Posterior vena cava (tissue), 2 donors: ENCODE measurements at regions not wholly inside any gene's neighbourhood (a gene's known extent, or its start where the extent isn't known, plus 50 kb on each side); places are given as distances from the start of the nearest gene placed in this dataset.

Source experiments
- DNase-seq: peaks from one replicate; pipeline ENCODE4 v3.0.0-alpha.2; 2020; ENCODE audit warnings: low spot score
- intact Hi-C, 2 donors: fragments of 100-400 bp; cut with DNase I; formaldehyde crosslinking; loops; one replicate each; pipeline versions ENCODE4 v1.14.1 to v1.14.2; 2022 to 2023
- donor health status: DM: yes; HTN: yes; CAD: no.
- donor health status: DM: yes; HTN: yes; CAD: no.

DNA sequence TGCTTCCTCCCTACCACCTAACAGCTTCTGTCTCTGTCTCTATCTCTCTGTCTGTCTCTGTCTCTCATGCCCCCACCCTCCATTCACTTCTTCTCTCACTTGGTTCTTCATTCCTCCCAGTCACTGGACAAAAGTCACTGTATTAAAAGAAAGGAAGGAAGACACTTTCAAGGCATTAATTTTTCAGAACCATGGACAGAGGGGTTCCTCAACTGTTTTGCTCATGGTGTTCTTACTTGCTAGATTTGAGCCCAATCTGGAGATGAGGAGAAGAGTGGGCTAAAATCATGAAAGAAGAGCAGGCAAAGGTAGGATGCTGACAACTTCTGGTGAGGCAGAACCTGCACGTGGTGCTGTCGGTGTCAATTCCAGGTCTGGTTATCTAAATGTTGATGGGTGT lies 116.7 kb upstream of the LARGE1 start:
- intact Hi-C loops = no loop called here
- DNase-seq = no peak

DNA sequence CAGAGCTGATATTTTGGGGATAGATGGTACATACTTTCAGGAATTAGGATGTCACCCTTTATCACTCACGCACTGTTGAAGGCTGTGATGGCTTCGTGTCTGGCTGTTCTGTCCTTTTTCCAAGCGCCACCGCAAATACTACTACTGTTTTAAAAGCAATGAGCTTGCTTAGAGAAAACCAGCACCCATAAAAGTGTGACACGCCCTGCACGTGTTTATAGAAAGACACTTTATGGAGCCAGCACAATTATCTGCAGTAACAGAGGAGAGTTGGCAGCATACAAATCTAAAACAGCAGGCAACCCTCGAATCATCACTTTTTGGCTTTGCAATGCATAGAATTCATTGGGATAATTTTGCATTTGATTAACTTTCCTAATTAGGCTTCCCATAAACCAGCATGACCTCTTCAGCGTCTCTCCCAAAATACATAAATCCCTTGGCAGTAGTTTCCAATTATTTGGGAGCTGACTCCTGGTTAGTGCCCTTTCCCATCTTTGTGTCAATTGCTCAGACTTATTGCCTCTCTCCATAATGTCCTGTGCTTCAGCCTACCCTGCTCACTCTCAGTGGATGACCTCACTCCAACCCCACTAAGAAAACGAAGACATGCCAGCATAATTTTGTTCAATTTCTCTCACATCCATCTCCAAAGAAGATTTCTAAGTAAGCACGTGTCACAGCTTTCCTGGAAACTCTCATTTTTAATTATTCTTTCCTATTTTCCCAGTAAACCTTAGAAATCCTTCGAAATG lies 118.7 kb upstream of the LARGE1 start:
- intact Hi-C loops = no loop called here
- no peak for DNase-seq

DNA sequence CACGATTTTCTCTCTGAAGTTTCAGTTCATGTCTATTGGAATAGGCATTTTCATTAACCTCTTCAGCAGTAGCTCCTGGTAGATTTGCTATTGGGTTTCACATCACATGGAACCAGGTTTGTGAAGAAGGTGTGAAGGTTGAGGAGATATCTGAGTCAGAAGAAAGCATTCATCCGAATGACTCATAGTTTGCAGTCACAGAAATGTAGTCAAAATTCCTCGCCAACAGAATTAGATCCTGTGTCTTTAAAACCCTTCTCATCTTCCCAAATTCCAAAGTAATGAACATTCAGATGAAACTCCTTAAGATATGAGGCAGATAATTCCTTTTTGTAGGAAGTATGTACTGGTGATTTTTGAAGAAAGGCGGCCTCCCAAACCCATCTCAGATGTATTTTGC lies 125.0 kb upstream of the LARGE1 start:
- intact Hi-C loops = loop anchor here in 1 of 2 donors (5.0 kb wide), 1 partner anchor 1017 kb away; no protein-coding TSS in a partner anchor
- no peak for DNase-seq

DNA sequence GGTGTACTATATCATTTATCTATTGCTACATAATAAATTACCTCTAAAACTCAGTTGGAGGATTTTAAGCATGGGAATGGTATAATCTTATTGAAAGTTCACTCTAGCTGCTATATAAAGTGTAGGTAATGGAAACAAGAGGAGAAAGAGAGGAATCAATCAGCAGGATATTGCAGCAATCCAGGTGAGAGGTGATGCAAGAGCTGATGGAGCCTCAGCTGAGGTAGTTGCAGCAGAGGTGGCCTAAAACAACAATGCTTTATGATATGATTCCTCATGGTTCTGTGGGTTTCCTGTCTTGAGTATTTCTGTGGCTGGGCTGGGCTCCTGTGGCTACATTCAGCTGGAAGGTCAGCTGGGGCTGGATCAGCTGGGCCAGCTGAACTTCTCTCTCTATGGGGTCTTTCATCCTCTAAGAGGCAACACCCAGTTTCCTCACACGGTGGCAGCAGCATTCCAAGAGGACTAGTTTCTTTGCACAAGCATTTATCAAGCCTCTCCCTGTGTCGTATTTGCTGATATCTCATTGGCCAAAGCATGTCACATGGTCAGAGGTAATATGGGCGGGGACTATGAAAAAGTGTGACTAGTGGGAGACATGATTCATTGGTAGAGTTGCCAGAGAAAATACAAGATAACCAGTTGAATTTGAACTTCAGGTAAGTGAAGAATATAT lies 135.4 kb upstream of the LARGE1 start:
- intact Hi-C loops = no loop called here
- DNase-seq = no peak

DNA sequence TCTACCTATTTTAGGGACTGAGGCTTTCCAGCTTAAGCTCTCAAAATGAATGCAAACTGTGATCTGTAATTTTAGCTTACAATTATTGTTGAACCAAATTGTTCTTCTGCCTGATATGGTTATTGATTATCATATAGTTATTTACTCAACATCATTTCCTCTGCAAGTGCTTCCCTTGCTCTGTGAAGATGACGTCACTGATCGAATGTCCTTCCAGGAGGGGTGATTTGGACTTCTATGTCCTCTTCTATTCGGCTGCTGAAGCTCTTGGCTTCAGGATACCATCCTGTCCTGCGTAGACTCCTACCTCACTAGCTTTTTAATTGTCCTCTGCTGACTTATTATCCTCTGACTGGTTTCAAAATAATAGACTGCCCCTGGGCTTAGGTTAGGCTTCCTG lies 137.4 kb upstream of the LARGE1 start:
- intact Hi-C loops = no loop called here
- no peak for DNase-seq

DNA sequence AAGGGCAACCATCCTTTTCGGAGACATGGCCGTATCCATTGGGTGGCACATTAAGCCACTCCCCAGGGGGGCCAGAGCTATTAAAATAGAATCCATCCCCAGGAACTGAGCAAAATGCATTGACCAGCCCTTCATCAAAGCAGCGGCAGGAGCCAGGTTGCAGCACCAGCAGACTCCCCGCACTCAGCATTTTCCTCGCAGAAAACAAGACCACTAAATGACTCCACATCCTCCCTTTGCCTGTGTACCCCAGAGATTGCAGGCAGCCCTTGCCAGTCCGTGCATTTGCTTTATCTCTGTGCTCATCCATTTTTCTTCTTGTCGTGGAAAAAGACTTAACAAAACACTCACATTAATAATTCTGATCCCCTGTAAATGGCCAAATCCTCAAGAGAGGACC lies 144.4 kb upstream of the LARGE1 start:
- intact Hi-C loops = no loop called here
- DNase-seq = no peak

DNA sequence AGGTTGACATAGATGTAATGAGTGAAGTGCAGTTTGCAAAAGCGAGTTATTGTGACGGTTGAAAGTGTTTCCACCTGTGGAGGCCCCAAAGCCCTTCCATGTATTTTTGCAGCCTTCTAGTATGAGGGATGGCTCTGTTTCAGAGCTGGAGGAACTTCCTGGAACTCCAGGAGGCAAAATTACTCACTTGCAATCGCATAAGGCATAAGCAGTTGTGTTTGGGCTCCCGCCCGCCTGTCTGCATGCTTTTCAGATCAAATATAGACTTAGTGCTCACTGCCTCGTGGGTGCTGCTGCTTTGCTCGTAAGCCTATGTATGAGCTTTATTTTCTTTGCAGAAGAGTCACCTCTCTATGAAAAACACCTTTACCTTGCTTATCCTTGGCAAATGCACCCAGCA lies 146.8 kb upstream of the LARGE1 start:
- no peak for DNase-seq
- intact Hi-C loops = no loop called here

DNA sequence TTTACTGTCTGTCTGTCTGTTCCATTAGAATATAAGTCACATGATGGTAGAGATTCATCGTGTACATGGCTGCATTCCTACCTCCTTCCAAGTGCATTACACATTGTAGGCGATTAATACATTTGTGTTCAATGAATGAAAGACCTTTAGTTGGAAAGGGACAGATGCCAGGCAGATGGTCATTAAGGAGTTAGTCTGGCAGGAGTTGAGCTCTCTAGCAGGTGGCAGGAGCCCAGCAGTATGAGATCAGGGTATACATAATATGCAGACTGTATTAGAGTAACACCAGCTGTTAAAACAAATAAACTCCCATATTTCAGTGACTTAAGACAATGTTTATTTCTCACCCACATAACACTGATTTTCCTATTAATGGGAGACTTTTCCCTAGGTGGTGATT lies 147.7 kb upstream of the LARGE1 start:
- intact Hi-C loops = no loop called here
- DNase-seq = no peak

DNA sequence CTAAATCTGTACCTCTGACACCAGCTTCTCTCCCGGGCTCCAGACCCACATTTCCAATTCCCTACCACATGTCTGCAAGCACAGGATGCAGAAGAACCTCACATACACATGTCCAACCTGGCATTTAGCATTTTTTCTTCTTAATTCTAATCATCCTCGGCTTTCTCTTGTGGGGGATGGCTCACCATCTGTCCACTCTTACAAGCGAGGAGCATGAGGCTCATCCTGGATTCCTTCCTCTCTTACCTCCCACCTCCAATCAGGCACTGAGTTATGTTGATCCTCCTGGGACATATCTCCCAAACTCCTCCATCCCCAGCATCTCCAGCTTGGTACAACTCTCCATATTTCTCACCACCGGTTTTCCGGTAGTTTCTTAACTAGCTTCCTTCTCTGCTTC lies 149.8 kb upstream of the LARGE1 start:
- intact Hi-C loops = no loop called here
- no peak for DNase-seq

DNA sequence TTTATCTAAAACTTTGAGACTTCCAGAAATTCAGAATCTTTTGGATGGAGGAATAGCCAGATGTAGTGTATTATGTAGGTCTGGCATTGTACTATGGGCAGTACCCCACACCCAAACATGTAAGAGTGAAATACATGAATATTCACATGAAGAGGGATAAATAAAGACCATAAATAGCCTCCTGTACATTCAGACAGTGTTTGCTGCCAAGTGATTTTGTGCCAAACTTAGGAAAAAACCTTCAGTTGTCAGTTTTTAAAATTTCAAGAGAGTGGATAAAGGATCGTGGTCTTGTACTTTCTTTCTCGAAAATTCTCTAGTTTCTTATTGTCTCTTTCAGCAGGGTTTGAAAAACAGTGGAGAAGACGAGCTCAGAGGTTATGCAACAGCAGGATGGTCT lies 150.3 kb upstream of the LARGE1 start:
- intact Hi-C loops = no loop called here
- no peak for DNase-seq

DNA sequence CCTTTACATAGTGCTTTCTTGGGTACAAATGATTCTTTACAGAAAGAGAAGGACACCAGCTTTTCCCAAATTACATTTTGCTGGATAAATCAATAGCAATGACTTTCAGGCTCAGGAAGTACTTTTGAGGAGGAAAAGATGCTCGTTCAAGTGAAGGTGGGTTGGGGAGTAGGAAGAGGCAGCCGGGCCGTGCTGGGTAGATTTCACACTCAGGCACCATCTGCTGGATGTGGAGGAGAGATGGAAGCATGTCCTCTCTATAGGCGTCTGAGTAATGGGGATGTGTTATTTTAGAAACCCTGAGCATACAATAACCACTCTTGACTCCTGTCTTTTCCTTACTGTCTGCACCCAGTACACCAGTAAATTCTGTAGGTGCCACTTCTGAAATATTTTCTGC lies 152.3 kb upstream of the LARGE1 start:
- intact Hi-C loops = no loop called here
- DNase-seq = no peak

DNA sequence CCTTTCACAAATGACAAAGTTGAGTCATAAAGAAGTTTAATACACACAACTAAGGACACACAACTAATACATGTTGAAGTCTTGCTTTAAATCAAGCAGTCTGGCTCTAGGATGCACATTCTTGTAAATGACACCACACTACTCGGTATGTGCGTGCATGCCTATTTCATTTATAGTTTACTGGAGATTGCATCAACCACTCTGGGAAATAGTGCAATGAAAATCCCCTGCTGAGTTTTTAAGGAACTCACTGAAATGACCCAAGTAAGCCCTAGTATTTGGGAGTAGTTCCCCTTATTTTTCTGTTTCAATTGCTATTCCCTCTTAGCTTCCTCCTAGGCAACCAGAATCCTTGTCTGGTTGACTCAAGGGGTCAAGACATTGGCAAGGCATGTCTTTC lies 160.2 kb upstream of the LARGE1 start:
- no peak for DNase-seq
- intact Hi-C loops = no loop called here

DNA sequence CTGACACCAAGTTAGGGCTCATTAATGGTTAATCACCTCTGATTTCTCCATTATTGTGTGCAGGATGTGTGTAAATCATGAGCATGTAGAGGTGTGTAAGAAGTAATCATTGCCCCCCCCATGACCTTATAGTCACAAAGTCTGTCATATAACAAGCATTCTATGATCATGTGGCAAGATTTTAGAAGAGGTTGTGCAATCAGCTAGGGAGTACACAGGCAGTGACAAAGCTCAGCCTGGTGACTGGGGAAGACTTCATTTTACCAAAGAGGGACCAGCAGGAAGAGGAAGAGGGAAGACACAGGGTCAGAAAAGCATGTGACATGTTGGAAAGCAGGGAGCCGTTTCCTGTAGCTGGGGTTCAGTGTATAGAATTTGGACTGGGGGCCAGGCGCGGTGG lies 176.5 kb upstream of the LARGE1 start:
- no peak for DNase-seq
- intact Hi-C loops = no loop called here

DNA sequence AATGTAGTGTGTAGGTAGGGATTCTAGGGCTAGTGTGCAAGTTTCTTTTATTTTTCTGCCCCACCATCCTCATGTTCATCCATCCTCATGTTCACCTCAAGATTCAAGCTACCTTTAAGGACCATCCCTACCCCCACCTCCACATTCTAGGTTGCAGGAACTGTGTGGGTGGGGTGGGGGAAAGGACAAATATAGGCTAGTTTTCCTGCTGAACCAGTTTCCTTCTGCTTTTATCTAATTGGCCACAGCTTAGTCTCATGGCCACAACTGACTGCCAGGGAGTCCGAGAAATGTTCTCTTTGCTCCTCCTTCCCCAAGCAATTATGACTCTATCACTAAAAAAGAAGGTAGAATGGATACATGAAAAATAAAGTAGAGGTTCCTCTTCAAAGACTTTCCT lies 179.0 kb upstream of the LARGE1 start:
- intact Hi-C loops = no loop called here
- DNase-seq = no peak

DNA sequence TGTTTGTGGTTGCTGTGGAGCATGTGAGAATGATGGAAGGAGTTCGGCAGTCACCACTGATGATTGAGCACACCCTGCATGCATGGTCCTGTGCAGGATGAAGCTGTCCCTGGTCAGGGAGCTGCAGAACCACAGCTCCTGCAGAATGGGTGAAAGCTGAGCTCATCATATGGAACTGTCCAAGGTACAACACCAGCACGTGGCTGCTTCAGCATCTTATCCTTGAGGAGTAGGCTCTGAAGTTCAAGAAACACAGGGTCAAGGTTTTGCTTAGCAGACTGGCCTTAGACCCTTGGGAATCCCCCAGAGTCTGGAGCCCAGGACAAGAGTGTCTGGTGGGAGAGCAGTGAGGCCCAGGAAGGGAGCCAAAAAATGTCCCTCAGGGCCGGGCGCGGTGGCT lies 182.4 kb upstream of the LARGE1 start:
- DNase-seq = no peak
- intact Hi-C loops = loop anchor here in 1 of 2 donors (10.0 kb wide), 2 partner anchors 178 to 798 kb away; partner anchors contain the start of gene LARGE1

DNA sequence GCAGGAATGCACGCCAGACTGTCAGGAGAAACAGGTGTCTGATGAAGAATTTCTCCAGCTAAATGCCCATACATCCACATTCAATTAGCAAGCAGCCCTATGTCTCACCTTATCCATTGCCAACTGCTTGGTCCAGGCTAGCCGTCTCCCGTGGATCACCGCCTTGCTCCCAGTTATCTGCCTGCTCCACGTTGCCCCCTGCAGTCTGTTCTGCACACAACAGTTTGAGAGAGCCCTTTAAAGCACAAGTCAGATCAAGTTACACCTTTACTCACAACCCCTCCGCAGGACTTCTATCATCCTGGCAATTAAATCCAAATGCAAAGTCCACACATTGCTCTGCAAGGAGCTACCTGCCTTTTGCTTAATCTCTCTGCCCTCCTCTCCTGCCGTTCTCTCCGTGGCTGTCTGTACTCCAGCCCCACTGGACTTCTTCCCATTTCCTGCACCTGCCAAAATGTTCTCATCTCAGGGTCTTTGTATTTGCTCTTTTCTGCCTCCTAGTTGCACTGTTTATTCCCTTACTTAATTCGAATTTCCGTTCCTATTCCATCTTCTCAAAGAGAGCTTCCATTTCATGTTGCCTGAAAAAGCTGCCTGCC lies 185.3 kb upstream of the LARGE1 start:
- intact Hi-C loops = loop anchor here (2.0 to 10.0 kb wide), 3 partner anchors 181 to 807 kb away; partner anchors contain the start of gene LARGE1 (in 1 of the 2)
- DNase-seq = no peak

DNA sequence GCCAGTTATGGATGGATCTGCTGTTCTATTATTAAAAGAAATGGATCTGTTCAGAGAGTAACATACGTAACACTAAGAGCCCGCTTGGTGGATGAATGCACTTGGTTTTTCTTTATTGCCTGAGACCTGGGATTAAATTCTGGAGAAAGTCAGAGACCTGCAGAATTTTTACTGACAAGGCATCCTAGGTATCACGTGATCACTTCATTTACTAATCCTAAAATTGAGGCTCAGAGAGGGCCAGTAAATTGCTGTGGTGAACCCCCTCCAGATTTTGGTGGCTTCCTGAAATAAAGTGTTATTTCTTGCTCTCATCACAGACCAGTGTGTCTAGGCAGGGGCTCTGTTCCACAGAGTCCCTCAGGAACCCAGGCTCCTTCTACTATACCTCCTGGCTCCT lies 187.9 kb upstream of the LARGE1 start:
- intact Hi-C loops = loop anchor here in 1 of 2 donors (10.0 kb wide), 2 partner anchors 183 to 803 kb away; partner anchors contain the start of gene LARGE1

DNA sequence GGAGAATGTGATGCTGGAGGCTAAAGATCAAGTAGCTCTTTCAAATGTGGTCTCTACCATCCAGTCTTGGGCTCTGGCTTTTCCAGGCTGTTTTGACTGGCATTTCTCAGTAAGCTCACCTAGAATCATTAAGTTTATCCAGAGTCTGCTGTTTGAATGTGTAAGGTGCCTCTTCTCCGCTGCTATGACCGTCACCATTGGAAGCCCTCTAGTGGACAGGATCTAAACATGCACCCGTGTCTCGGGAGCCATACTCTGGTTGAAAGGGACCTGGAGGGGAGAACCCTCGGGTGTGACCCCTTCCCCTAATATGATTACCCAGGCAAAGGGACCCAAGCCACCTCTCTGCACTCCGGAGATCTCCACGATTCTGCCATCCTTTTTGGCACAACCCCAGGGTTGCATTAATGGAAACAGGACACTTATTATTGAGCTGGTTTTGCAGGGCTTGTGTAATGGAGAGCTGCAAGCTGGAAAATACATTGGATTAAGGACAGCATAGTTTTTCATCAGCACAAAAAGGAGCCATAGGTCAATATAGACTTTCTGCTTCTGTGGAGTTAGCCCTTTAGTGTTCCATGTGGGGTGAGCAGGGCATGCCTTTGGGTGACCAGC lies 191.0 kb upstream of the LARGE1 start:
- intact Hi-C loops = no loop called here
- no peak for DNase-seq

More for the DNA sequence above, 187.9 kb upstream of the LARGE1 start:
- no peak for DNase-seq

DNA sequence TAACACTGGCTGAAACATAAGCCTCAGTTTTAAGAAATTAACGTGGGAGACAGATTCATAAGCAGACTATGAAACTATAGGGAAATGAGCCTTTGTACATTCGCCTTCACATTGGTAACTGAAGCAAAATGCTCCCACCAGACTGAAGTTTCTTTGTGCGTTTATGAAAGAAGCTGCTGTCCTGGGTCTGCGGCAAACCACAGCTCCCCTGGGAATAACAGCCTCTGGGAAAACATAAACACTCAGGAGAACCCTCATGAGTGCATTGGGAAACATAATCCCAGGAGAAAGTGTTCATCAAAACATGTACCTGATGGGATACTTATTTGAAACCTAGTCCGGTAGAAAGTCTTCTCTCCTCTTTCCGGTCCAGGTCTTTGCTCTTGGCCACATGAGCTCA lies 193.1 kb upstream of the LARGE1 start:
- intact Hi-C loops = no loop called here
- no peak for DNase-seq

DNA sequence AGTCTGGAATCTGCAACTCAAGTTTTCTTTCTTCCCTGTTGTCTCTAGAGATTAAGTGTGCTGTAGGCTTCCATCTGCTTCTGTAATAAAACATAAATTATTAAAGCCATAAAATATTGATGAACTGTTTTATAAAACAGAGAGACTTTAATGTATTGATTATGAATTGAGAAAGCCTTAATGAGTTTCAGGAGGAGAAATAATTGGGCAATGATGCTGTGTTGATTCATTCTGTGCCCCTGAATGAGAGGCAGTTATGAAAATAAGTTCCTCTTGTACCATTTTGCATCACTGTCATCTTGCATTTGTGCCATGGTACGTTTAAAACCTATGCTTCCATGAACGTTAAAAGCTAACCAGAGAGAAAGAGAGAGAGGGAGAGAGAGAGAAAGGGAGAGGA lies 194.1 kb upstream of the LARGE1 start:
- no peak for DNase-seq
- intact Hi-C loops = no loop called here
